Adrenal gland (tissue), 9 donors: ENCODE measurements at regions not wholly inside any gene's neighbourhood (a gene's known extent, or its start where the extent isn't known, plus 50 kb on each side); places are given as distances from the start of the nearest gene placed in this dataset.
A peak's percentile ranks its signal among the peaks of the same experiment; 100 is the strongest.

ENCODE experiments used
- DNase-seq, 7 donors: peaks; one replicate each; pipeline ENCODE4 v3.0.0-alpha.2; 2019 to 2020
- H3K27ac ChIP-seq, 5 donors: fragments of 200-600 bp; sonication (generic) in 4 of 5; 1 replicate in 3 of 5; 2 replicates in 2 of 5; pipeline versions ENCODE4 v1.5.1 to v1.8.0; 2016 to 2020; ENCODE audit warnings: mild to moderate bottlenecking in 1 of 5
- H3K27me3 ChIP-seq: fragments of 200-600 bp; 2 replicates; pipeline ENCODE4 v1.8.0; 2021
- H3K36me3 ChIP-seq, 2 donors: fragments of 200-600 bp; replicated peaks in 1 of 2; 1 replicate in 1 of 2; 2 replicates in 1 of 2; pipeline versions ENCODE4 v1.5.1 to v1.8.0; 2018 to 2022
- H3K4me1 ChIP-seq, 2 donors: fragments of 200-600 bp; replicated peaks in 1 of 2; 1 replicate in 1 of 2; 2 replicates in 1 of 2; pipeline versions ENCODE4 v1.5.1 to v1.8.0; 2018 to 2021
- H3K4me3 ChIP-seq, 4 donors: fragments of 200-600 bp; sonication (generic) in 3 of 4; one replicate each; pipeline ENCODE4 v1.5.1; 2016 to 2018
- H3K9me3 ChIP-seq, 3 donors: fragments of 200-600 bp; sonication (generic) in 1 of 3; replicated peaks in 1 of 3; 1 replicate in 2 of 3; 2 replicates in 1 of 3; pipeline versions ENCODE4 v1.5.1 to v1.8.0; 2016 to 2021
- CTCF ChIP-seq, 6 experiments: fragments of 450-650 bp in 4 of 6; fragments of 200-600 bp in 2 of 6; sonication (generic) in 1 of 6; IDR thresholded peaks; 1 replicate in 5 of 6; 2 replicates in 1 of 6; pipeline versions ENCODE4 v1.5.1 to v1.8.0; 2016 to 2021; ENCODE audit warnings: antibody characterized with exemption in 6 of 6, mild to moderate bottlenecking in 2 of 6, moderate library complexity in 1 of 6
- POLR2A ChIP-seq, 2 donors: fragments of 450-650 bp; IDR thresholded peaks; one replicate each; pipeline ENCODE4 v1.6.1; 2017; ENCODE audit warnings: antibody characterized with exemption in 2 of 2, mild to moderate bottlenecking in 2 of 2, moderate library complexity in 1 of 2
- WGBS, 4 donors: extraction: QIAGEN DNeasy Blood & Tissue Kit in 2 of 4; methylation state at CpG; one replicate each; pipeline versions ENCODE4 v1.1.5 to v1.1.7; 2013 to 2017; 5-methylcytosine and 5-hydroxymethylcytosine counted together
- intact Hi-C, 2 donors: fragments of 100-400 bp; cut with DNase I; formaldehyde crosslinking; loops; one replicate each; pipeline versions ENCODE4 v1.14.1 to v1.15.0; 2022 to 2023
- donor health status: healthy with polysubstance abuse.
- donor health status: Bipolar disorder and iron deficiency.
- donor health status: DM: yes; HTN: yes; CAD: no.
- donor health status: DM: no; HTN: no; CAD: no.
- donor health status: DM: no; HTN: no; CAD: no.

GRCh38 chr2:128544321-128545037 lies 225.8 kb upstream of the HS6ST1 start:
- TF ChIP-seq POLR2A (IDR thresholded peaks at IDR 0.05) (no peak), CTCF (IDR thresholded peaks at IDR 0.05) (no peak)
- WGBS, 4 donors = 82 to 91% (median 86%) methylated on average over 13 to 16 of the region's 16 CpGs
- Histone ChIP-seq H3K4me1 (no peaks in the 10 kb centered on the region), H3K4me3 (no peak overlapping the region), H3K27me3 (no peaks in the 10 kb centered on the region), H3K27ac (no peak overlapping the region), H3K9me3 (no peaks in the 10 kb centered on the region), H3K36me3 (no peaks in the 10 kb centered on the region)
- intact Hi-C loops = no loop called here
- DNase-seq = peak in 1 of 7 donors; percentile 27

GRCh38 chr2:128545085-128545484 lies 226.4 kb upstream of the HS6ST1 start:
- no peak overlapping the region for H3K27ac ChIP-seq
- H3K4me1 ChIP-seq = no peaks in the 10 kb centered on the region
- H3K9me3 ChIP-seq = no peaks in the 10 kb centered on the region
- peak in 1 of 7 donors; percentile 41 for DNase-seq
- no peaks in the 10 kb centered on the region for H3K27me3 ChIP-seq
- 91 to 100% (median 93%) methylated on average over 5 of the region's 5 CpGs for WGBS, 4 donors
- no peak overlapping the region for H3K4me3 ChIP-seq
- no peak for TF ChIP-seq POLR2A (IDR thresholded peaks at IDR 0.05)
- TF ChIP-seq CTCF (IDR thresholded peaks at IDR 0.05) = no peak
- H3K36me3 ChIP-seq = no peaks in the 10 kb centered on the region
- intact Hi-C loops = no loop called here

- WGBS, 4 donors = 88 to 99% (median 92%) methylated on average over 7 of the region's 7 CpGs
- Histone ChIP-seq H3K36me3 (no peaks in the 10 kb centered on the region), H3K27me3 (no peaks in the 10 kb centered on the region), H3K9me3 (no peaks in the 10 kb centered on the region), H3K27ac (no peak overlapping the region), H3K4me3 (no peak overlapping the region), H3K4me1 (no peaks in the 10 kb centered on the region)
- TF ChIP-seq CTCF (IDR thresholded peaks at IDR 0.05) (no peak), POLR2A (IDR thresholded peaks at IDR 0.05) (no peak)
- intact Hi-C loops = no loop called here
- peak in 1 of 7 donors; percentile 20 for DNase-seq
These were observed 227.2 kb upstream of the HS6ST1 start for GRCh38 chr2:128545829-128546228.

GRCh38 chr2:128547667-128548066 lies 229.0 kb upstream of the HS6ST1 start:
- no peak overlapping the region for H3K27ac ChIP-seq
- H3K9me3 ChIP-seq = no peaks in the 10 kb centered on the region
- H3K36me3 ChIP-seq = no peaks in the 10 kb centered on the region
- 64 to 70% (median 65%) methylated on average over 3 of the region's 3 CpGs for WGBS, 4 donors
- peak in 1 of 7 donors; percentile 13 for DNase-seq
- H3K27me3 ChIP-seq = no peaks in the 10 kb centered on the region
- intact Hi-C loops = no loop called here
- no peaks in the 10 kb centered on the region for H3K4me1 ChIP-seq
- TF ChIP-seq CTCF (IDR thresholded peaks at IDR 0.05) (no peak), POLR2A (IDR thresholded peaks at IDR 0.05) (no peak)
- H3K4me3 ChIP-seq = no peak overlapping the region
